Neuronal stem cell (in vitro differentiated cells): ENCODE measurements at regions not wholly inside any gene's neighbourhood (a gene's known extent, or its start where the extent isn't known, plus 50 kb on each side); places are given as distances from the start of the nearest gene placed in this dataset.

Source experiments
- DNase-seq: peaks from one replicate; pipeline ENCODE4 v3.0.0-alpha.2; 2013; ENCODE audit warnings: low spot score
- H2AFZ ChIP-seq: one replicate; pipeline ENCODE4 v1.6.1; 2013; ENCODE audit warnings: mild to moderate bottlenecking, low read length, inconsistent platforms
- H2AK5ac ChIP-seq: 2 replicates; pipeline ENCODE4 v1.6.1; 2013; ENCODE audit warnings: low read depth, mild to moderate bottlenecking, inconsistent platforms, low read length, moderate library complexity, mixed read lengths
- H2BK120ac ChIP-seq: 2 replicates; pipeline ENCODE4 v1.6.1; 2013; ENCODE audit warnings: low read depth, mild to moderate bottlenecking, inconsistent platforms, low read length, moderate library complexity, mixed read lengths
- H2BK12ac ChIP-seq: one replicate; pipeline ENCODE4 v1.6.1; 2013; ENCODE audit warnings: low read length, inconsistent platforms
- H2BK15ac ChIP-seq: 2 replicates; pipeline ENCODE4 v1.6.1; 2013; ENCODE audit warnings: mild to moderate bottlenecking, low read length, inconsistent platforms, mixed read lengths
- H2BK5ac ChIP-seq: one replicate; pipeline ENCODE4 v1.6.1; 2013; ENCODE audit warnings: inconsistent platforms, mild to moderate bottlenecking, low read length, moderate library complexity
- H3K14ac ChIP-seq: one replicate; pipeline ENCODE4 v1.6.1; 2013; ENCODE audit warnings: low read length, inconsistent platforms
- H3K18ac ChIP-seq: 2 replicates; pipeline ENCODE4 v1.6.1; 2013; ENCODE audit warnings: low read length, inconsistent platforms
- H3K23ac ChIP-seq: 2 replicates; pipeline ENCODE4 v1.6.1; 2013; ENCODE audit warnings: low read depth, mild to moderate bottlenecking, mixed read lengths, low read length, inconsistent platforms; ENCODE audit not compliant: poor library complexity
- H3K27ac ChIP-seq: replicated peaks from 3 replicates; pipeline ENCODE4 v1.5.1; 2013; ENCODE audit warnings: low read length, inconsistent platforms
- H3K27me3 ChIP-seq, 3 experiments: 2 replicates each; pipeline ENCODE4 v1.6.1; 2013; ENCODE audit warnings: low read length in 3 of 3, mild to moderate bottlenecking in 2 of 3, inconsistent platforms in 1 of 3, low read depth in 1 of 3, mixed read lengths in 1 of 3, moderate library complexity in 1 of 3; ENCODE audit not compliant: control insufficient read depth in 3 of 3, insufficient read depth in 3 of 3
- H3K36me3 ChIP-seq, 2 donors: replicated peaks in 1 of 2; 2 replicates each; pipeline ENCODE4 v1.6.1; 2013; ENCODE audit warnings: low read length in 2 of 2; ENCODE audit not compliant: control insufficient read depth in 2 of 2, insufficient read depth in 2 of 2
- H3K4ac ChIP-seq: 2 replicates; pipeline ENCODE4 v1.6.1; 2013; ENCODE audit warnings: inconsistent platforms, mild to moderate bottlenecking, low read length, moderate library complexity
- H3K4me1 ChIP-seq, 2 donors: 1 replicate in 1 of 2; 2 replicates in 1 of 2; pipeline ENCODE4 v1.6.1; 2013; ENCODE audit warnings: low read length in 2 of 2, low read depth in 1 of 2; ENCODE audit not compliant: control insufficient read depth in 2 of 2, insufficient read depth in 1 of 2
- H3K4me2 ChIP-seq: one replicate; pipeline ENCODE4 v1.6.1; 2013; ENCODE audit warnings: mild to moderate bottlenecking, low read length, inconsistent platforms; ENCODE audit not compliant: insufficient read depth, poor library complexity, severe bottlenecking
- H3K4me3 ChIP-seq, 2 donors: 2 replicates each; pipeline ENCODE4 v1.5.1; 2013; ENCODE audit warnings: low read length in 2 of 2, mild to moderate bottlenecking in 2 of 2, inconsistent platforms in 1 of 2, moderate library complexity in 1 of 2
- H3K79me1 ChIP-seq: one replicate; pipeline ENCODE4 v1.6.1; 2013; ENCODE audit warnings: low read depth, mild to moderate bottlenecking, inconsistent platforms, low read length, moderate library complexity
- H3K9ac ChIP-seq: one replicate; pipeline ENCODE4 v1.6.1; 2013; ENCODE audit warnings: mild to moderate bottlenecking, low read depth, low read length, inconsistent platforms; ENCODE audit not compliant: poor library complexity
- H3K9me3 ChIP-seq, 2 donors: replicated peaks in 1 of 2; 2 replicates each; pipeline versions ENCODE3 to v1.6.1; 2013; ENCODE audit warnings: low read length in 2 of 2, mild to moderate bottlenecking in 2 of 2, inconsistent platforms in 1 of 2, low read depth in 1 of 2, mixed read lengths in 1 of 2, moderate library complexity in 1 of 2; ENCODE audit not compliant: control insufficient read depth in 2 of 2, insufficient read depth in 1 of 2
- H4K8ac ChIP-seq: one replicate; pipeline ENCODE4 v1.6.1; 2013; ENCODE audit warnings: low read depth, mild to moderate bottlenecking, inconsistent platforms, low read length, moderate library complexity
- H4K91ac ChIP-seq: one replicate; pipeline ENCODE4 v1.6.1; 2013; ENCODE audit warnings: low read length, low read depth, mild to moderate bottlenecking, inconsistent platforms; ENCODE audit not compliant: poor library complexity
- WGBS, 2 donors: extraction: QIAGEN DNeasy Blood & Tissue Kit; methylation state at CpG; one replicate each; pipeline ENCODE4 v1.1.7; 2013; ENCODE audit warnings: missing lambda C conversion rate in 2 of 2, mixed read lengths in 1 of 2; ENCODE audit not compliant: insufficient read length in 2 of 2, insufficient replicate concordance in 1 of 2; ENCODE audit errors: extremely low coverage in 2 of 2; 5-methylcytosine and 5-hydroxymethylcytosine counted together

DNA sequence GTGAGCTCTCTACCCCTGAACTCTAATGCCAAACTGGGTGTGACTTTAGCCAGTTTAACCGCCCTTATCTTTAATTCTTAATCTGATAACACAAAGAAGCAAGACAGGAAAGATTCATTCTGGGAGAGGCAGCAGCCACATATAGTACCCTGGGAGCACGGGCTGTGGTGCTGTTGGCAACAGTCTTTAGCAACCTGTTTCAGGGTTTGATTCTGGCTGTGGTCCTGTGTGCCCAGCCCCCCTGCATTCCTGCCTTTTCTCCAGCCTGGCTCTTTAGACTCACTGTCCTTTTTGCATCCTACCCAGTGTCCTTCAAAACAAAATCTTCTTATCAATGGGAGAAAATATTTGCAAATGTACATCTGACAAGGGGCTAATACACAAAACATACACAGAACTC, 275.2 kb downstream of the GXYLT1 start:
- no peaks in the 10 kb centered on the region for H3K36me3 ChIP-seq
- H3K9me3 ChIP-seq, result no peaks in the 10 kb centered on the region
- no peak overlapping the region for H2BK12ac ChIP-seq
- no peak overlapping the region for H2BK120ac ChIP-seq
- H3K4me3 ChIP-seq, result no peak overlapping the region
- H3K4me2 ChIP-seq, result no peak overlapping the region
- peaks cover 0 to 4% of the 10 kb centered on the region in 2 donors for H3K4me1 ChIP-seq
- no peak overlapping the region for H3K4ac ChIP-seq
- no peak overlapping the region for H4K8ac ChIP-seq
- H2AFZ ChIP-seq, result no peak overlapping the region
- no peak overlapping the region for H2AK5ac ChIP-seq
- WGBS, 2 donors, result no CpG with 5 or more reads among the region's 2 CpGs
- H3K23ac ChIP-seq, result no peak overlapping the region
- H3K14ac ChIP-seq, result no peak overlapping the region
- no peak overlapping the region for H4K91ac ChIP-seq
- H3K27ac ChIP-seq, result no peak overlapping the region
- no peak for DNase-seq
- H3K9ac ChIP-seq, result no peak overlapping the region
- H2BK15ac ChIP-seq, result no peak overlapping the region
- no peaks in the 10 kb centered on the region for H3K79me1 ChIP-seq
- no peaks in the 10 kb centered on the region for H3K27me3 ChIP-seq
- H2BK5ac ChIP-seq, result no peak overlapping the region
- no peak overlapping the region for H3K18ac ChIP-seq

GRCh38 chr12:41866878-41867430, 277.7 kb downstream of the GXYLT1 start:
- H2BK120ac ChIP-seq, result no peak overlapping the region
- no CpG with 5 or more reads among the region's 4 CpGs for WGBS, 2 donors
- H3K9me3 ChIP-seq, result no peaks in the 10 kb centered on the region
- H3K23ac ChIP-seq, result no peak overlapping the region
- H4K8ac ChIP-seq, result no peak overlapping the region
- no peak overlapping the region for H2BK5ac ChIP-seq
- H3K4ac ChIP-seq, result no peak overlapping the region
- no peak overlapping the region for H3K14ac ChIP-seq
- H4K91ac ChIP-seq, result no peak overlapping the region
- H2AK5ac ChIP-seq, result no peak overlapping the region
- no peak overlapping the region for H3K9ac ChIP-seq
- no peak overlapping the region for H2BK12ac ChIP-seq
- no peaks in the 10 kb centered on the region for H3K36me3 ChIP-seq
- no peak overlapping the region for H2AFZ ChIP-seq
- peaks cover 0 to 4% of the 10 kb centered on the region in 2 donors for H3K4me1 ChIP-seq
- no peak overlapping the region for H2BK15ac ChIP-seq
- H3K27ac ChIP-seq, result no peak overlapping the region
- H3K4me2 ChIP-seq, result no peak overlapping the region
- no peak overlapping the region for H3K4me3 ChIP-seq
- no peaks in the 10 kb centered on the region for H3K79me1 ChIP-seq
- no peaks in the 10 kb centered on the region for H3K27me3 ChIP-seq
- no peak overlapping the region for H3K18ac ChIP-seq
- no peak for DNase-seq

DNA sequence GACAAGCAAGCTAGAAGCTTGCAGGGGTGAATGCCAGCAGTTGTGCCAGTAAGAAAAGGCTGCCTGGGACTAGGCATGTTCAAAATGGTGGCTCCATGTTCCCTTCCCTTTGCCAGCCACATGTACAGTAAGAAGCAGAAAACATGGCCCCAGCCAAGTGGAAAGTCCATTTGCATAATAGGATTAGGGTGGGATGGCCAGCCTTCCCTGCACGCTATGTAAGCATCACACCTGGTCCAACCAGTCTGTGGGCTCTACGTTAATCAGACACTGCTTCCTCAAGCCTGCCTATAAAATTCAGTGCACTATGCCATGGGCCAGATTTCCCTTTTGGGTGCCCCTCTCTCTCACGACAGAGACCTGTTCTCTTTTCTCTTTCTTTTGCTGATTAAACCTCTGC, 288.4 kb downstream of the GXYLT1 start:
- no peaks in the 10 kb centered on the region for H3K27me3 ChIP-seq

GRCh38 chr12:41850046-41850445, 294.6 kb downstream of the GXYLT1 start:
- Histone ChIP-seq H3K36me3 (no peaks in the 10 kb centered on the region), H3K4me2 (no peak overlapping the region), H4K8ac (no peak overlapping the region), H3K4me1 (no peaks in the 10 kb centered on the region), H3K27ac (no peak overlapping the region), H2BK12ac (no peak overlapping the region), H2BK5ac (no peak overlapping the region), H3K18ac (no peak overlapping the region), H2AK5ac (no peak overlapping the region), H3K23ac (no peak overlapping the region), H2BK120ac (no peak overlapping the region), H2BK15ac (no peak overlapping the region), H3K4me3 (no peak overlapping the region), H3K4ac (no peak overlapping the region), H3K27me3 (no peaks in the 10 kb centered on the region), H2AFZ (no peak overlapping the region), H3K9ac (no peak overlapping the region), H3K14ac (no peak overlapping the region), H4K91ac (no peak overlapping the region), H3K9me3 (no peaks in the 10 kb centered on the region), H3K79me1 (peaks cover 2% of the 10 kb centered on the region)
- DNase-seq, result no peak
- no CpG with 5 or more reads among the region's 3 CpGs for WGBS, 2 donors

More for the DNA sequence above, 288.4 kb downstream of the GXYLT1 start:
- Histone ChIP-seq H3K14ac (no peak overlapping the region), H4K8ac (no peak overlapping the region), H3K9me3 (no peaks in the 10 kb centered on the region), H2AFZ (no peak overlapping the region), H3K4me3 (no peak overlapping the region), H3K4me2 (no peak overlapping the region), H3K27ac (no peak overlapping the region), H2BK5ac (no peak overlapping the region), H2BK12ac (no peak overlapping the region), H3K23ac (no peak overlapping the region), H2AK5ac (no peak overlapping the region), H3K9ac (no peak overlapping the region), H3K4ac (no peak overlapping the region), H3K4me1 (peaks cover 0 to 5% of the 10 kb centered on the region in 2 donors), H2BK15ac (no peak overlapping the region), H3K36me3 (no peaks in the 10 kb centered on the region), H3K79me1 (no peaks in the 10 kb centered on the region), H3K18ac (no peak overlapping the region), H2BK120ac (no peak overlapping the region), H4K91ac (no peak overlapping the region)
- no CpG with 5 or more reads among the region's 3 CpGs for WGBS, 2 donors
- no peak for DNase-seq
